Right atrium auricular region (tissue), 2 donors: ENCODE measurements at regions not wholly inside any gene's neighbourhood (a gene's known extent, or its start where the extent isn't known, plus 50 kb on each side); places are given as distances from the start of the nearest gene placed in this dataset.

ENCODE experiments used
- DNase-seq: peaks from one replicate; pipeline ENCODE4 v3.0.0-alpha.2; 2019; ENCODE audit warnings: low spot score
- H3K27ac ChIP-seq, 2 donors: fragments of 200-600 bp; sonication (generic); 1 replicate in 1 of 2; 2 replicates in 1 of 2; pipeline ENCODE4 v1.5.1; 2016 to 2019
- H3K27me3 ChIP-seq, 2 donors: fragments of 200-600 bp; sonication (generic); one replicate each; pipeline versions ENCODE4 v1.5.1 to v1.6.0; 2017 to 2019
- H3K36me3 ChIP-seq: fragments of 200-600 bp; sonication (generic); one replicate; pipeline ENCODE4 v1.5.1; 2016
- H3K4me1 ChIP-seq, 2 donors: fragments of 200-600 bp; sonication (generic); one replicate each; pipeline versions ENCODE4 v1.5.1 to v1.6.0; 2017 to 2019
- H3K4me3 ChIP-seq, 2 donors: fragments of 200-600 bp; sonication (generic); 1 replicate in 1 of 2; 2 replicates in 1 of 2; pipeline ENCODE4 v1.5.1; 2017 to 2019; ENCODE audit warnings: mild to moderate bottlenecking in 1 of 2, moderate library complexity in 1 of 2
- H3K9me3 ChIP-seq, 2 donors: fragments of 200-600 bp; sonication (generic); one replicate each; pipeline ENCODE4 v1.5.1; 2019
- CTCF ChIP-seq, 2 donors: fragments of 200-600 bp; sonication (generic); IDR thresholded peaks; one replicate each; pipeline ENCODE4 v1.5.1; 2019; ENCODE audit warnings: antibody characterized with exemption in 2 of 2

GRCh38 chr6:84390334-84390733 is 162.9 kb upstream of the CEP162 start:
- Histone ChIP-seq H3K4me1 (no peaks in the 10 kb centered on the region), H3K9me3 (peaks cover 0 to 23% of the 10 kb centered on the region in 2 donors), H3K27me3 (no peaks in the 10 kb centered on the region), H3K27ac (no peak overlapping the region), H3K4me3 (no peak overlapping the region), H3K36me3 (no peaks in the 10 kb centered on the region)
- no peak for TF ChIP-seq CTCF (IDR thresholded peaks at IDR 0.05)
- no peak for DNase-seq

DNA sequence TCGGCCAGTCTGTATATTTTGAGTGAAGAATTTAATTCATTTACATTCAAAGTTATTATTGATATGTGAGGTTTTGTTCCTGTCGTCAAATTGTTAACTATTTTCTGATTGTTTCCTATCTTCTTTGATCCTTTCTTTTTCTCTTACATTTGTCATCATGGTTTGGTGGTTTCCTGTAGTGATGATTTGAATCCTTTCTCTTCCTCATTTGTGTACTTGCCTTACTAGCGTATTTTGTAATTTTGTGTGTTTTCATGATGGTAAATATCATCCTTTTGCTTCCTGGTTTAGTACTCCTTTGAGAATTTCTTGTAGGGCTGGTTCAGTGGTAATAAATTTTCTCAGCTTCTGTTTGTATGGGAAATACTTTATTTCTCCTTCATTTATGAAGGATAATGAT is 151.7 kb upstream of the CEP162 start:
- Histone ChIP-seq H3K4me3 (no peak overlapping the region), H3K4me1 (no peaks in the 10 kb centered on the region), H3K9me3 (peaks cover 0 to 5% of the 10 kb centered on the region in 2 donors), H3K27ac (no peak overlapping the region), H3K27me3 (no peaks in the 10 kb centered on the region), H3K36me3 (no peaks in the 10 kb centered on the region)
- no peak for TF ChIP-seq CTCF (IDR thresholded peaks at IDR 0.05)
- DNase-seq = no peak

DNA sequence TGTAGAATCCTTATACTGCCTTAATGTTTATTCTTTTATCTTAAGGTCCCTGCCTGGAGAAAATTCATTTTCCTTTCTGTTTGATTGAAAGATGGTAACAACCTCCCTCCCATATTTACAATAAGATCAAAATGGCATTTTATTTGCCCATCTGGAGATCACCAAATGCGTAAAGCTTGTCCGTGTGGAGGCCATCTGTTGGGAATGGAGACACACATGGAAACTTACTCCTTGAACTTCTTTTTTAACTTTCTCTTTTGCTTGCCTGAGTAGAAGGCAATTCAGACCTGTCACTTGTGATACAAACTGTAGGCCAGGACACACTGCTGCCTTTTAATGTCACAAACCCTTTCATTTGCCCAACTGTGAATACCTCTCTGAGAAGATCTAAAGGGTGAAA is 144.8 kb upstream of the CEP162 start:
- H3K27ac ChIP-seq = no peak overlapping the region
- H3K27me3 ChIP-seq = no peaks in the 10 kb centered on the region
- H3K36me3 ChIP-seq = no peaks in the 10 kb centered on the region
- no peaks in the 10 kb centered on the region for H3K9me3 ChIP-seq
- H3K4me3 ChIP-seq = no peak overlapping the region
- TF ChIP-seq CTCF (IDR thresholded peaks at IDR 0.05) = no peak
- no peak for DNase-seq
- H3K4me1 ChIP-seq = no peaks in the 10 kb centered on the region

GRCh38 chr6:84371681-84372080 is 144.2 kb upstream of the CEP162 start:
- TF ChIP-seq CTCF (IDR thresholded peaks at IDR 0.05) = no peak
- Histone ChIP-seq H3K36me3 (no peaks in the 10 kb centered on the region), H3K27ac (no peak overlapping the region), H3K4me1 (no peaks in the 10 kb centered on the region), H3K9me3 (no peaks in the 10 kb centered on the region), H3K27me3 (no peaks in the 10 kb centered on the region), H3K4me3 (no peak overlapping the region)
- no peak for DNase-seq

GRCh38 chr6:84362193-84362821 is 134.9 kb upstream of the CEP162 start:
- H3K4me1 ChIP-seq = no peaks in the 10 kb centered on the region
- H3K27me3 ChIP-seq = no peaks in the 10 kb centered on the region
- no peak for TF ChIP-seq CTCF (IDR thresholded peaks at IDR 0.05)
- no peak overlapping the region for H3K27ac ChIP-seq
- no peak overlapping the region for H3K4me3 ChIP-seq
- no peak for DNase-seq
- no peaks in the 10 kb centered on the region for H3K36me3 ChIP-seq
- H3K9me3 ChIP-seq = no peaks in the 10 kb centered on the region
